Gastroesophageal sphincter (tissue), 3 donors: ENCODE measurements at regions not wholly inside any gene's neighbourhood (a gene's known extent, or its start where the extent isn't known, plus 50 kb on each side); places are given as distances from the start of the nearest gene placed in this dataset.

Source experiments
- CTCF ChIP-seq, 4 experiments: fragments of 200-600 bp in 2 of 4; fragments of 450-650 bp in 2 of 4; sonication (generic) in 1 of 4; IDR thresholded peaks; one replicate each; pipeline ENCODE4 v1.5.1; 2017 to 2019; ENCODE audit warnings: antibody characterized with exemption in 4 of 4, mild to moderate bottlenecking in 2 of 4, moderate library complexity in 2 of 4
- EP300 ChIP-seq: sonication (generic); formaldehyde crosslinking; IDR thresholded peaks from one replicate; pipeline ENCODE4 v1.6.1; 2017; ENCODE audit warnings: antibody characterized with exemption, mild to moderate bottlenecking
- POLR2AphosphoS5 ChIP-seq: sonication (generic); formaldehyde crosslinking; IDR thresholded peaks from one replicate; pipeline ENCODE4 v1.6.1; 2017; ENCODE audit warnings: antibody characterized with exemption

GRCh38 chr2:8602809-8603208 lies 79.0 kb upstream of the ID2 start:
- TF ChIP-seq CTCF (IDR thresholded peaks at IDR 0.05), result no peak
- TF ChIP-seq POLR2AphosphoS5, result no peak
- no peak for TF ChIP-seq EP300
